Cerebellar cortex (tissue), 1 donor: ENCODE measurements at regions not wholly inside any gene's neighbourhood (a gene's known extent, or its start where the extent isn't known, plus 50 kb on each side); places are given as distances from the start of the nearest gene placed in this dataset.
"Not testable (repeated sequence)": the region's sequence is repeated elsewhere in the genome, so short reads cannot be mapped to it uniquely, and the experiment has no call there.

ENCODE experiments used
- DNase-seq: peaks from one replicate; pipeline ENCODE4 v3.0.0-alpha.2; 2015; ENCODE audit warnings: low spot score

GRCh38 chr2:128613876-128614275 lies 295.2 kb upstream of the HS6ST1 start:
- no peak for DNase-seq

GRCh38 chr2:128614907-128615306 lies 296.2 kb upstream of the HS6ST1 start:
- not testable (repeated sequence) for DNase-seq

GRCh38 chr2:128615571-128615970 lies 296.9 kb upstream of the HS6ST1 start:
- DNase-seq: no peak

- no peak for DNase-seq
Observed at GRCh38 chr2:128617029-128617590, 298.4 kb upstream of the HS6ST1 start.

GRCh38 chr2:128617661-128618060 lies 299.0 kb upstream of the HS6ST1 start:
- DNase-seq: no peak

GRCh38 chr2:128618642-128619041 lies 300.0 kb upstream of the HS6ST1 start:
- no peak for DNase-seq

- no peak for DNase-seq
Observed at GRCh38 chr2:128619471-128620325, 301.0 kb upstream of the HS6ST1 start.

- DNase-seq: no peak
Observed at GRCh38 chr2:128621074-128621473, 302.4 kb upstream of the HS6ST1 start.

GRCh38 chr2:128622371-128622770 lies 303.7 kb upstream of the HS6ST1 start:
- DNase-seq: no peak

- DNase-seq: no peak
Observed at GRCh38 chr2:128622955-128623620, 304.4 kb upstream of the HS6ST1 start.

- no peak for DNase-seq
Observed at GRCh38 chr2:128623776-128624761, 305.4 kb upstream of the HS6ST1 start.

GRCh38 chr2:128624956-128625355 lies 306.3 kb upstream of the HS6ST1 start:
- DNase-seq: no peak

GRCh38 chr2:128625421-128625820 lies 306.8 kb upstream of the HS6ST1 start:
- DNase-seq: no peak

- no peak for DNase-seq
Observed at GRCh38 chr2:128625963-128626759, 307.5 kb upstream of the HS6ST1 start.

- no peak for DNase-seq
Observed at GRCh38 chr2:128626760-128627511, 308.3 kb upstream of the HS6ST1 start.

GRCh38 chr2:128628206-128628605 lies 309.5 kb upstream of the HS6ST1 start:
- DNase-seq: peak; percentile 76

GRCh38 chr2:128628996-128629395 lies 310.3 kb upstream of the HS6ST1 start:
- DNase-seq: no peak

GRCh38 chr2:128630974-128631697 lies 312.5 kb upstream of the HS6ST1 start:
- no peak for DNase-seq

- DNase-seq: no peak
Observed at GRCh38 chr2:128631698-128632500, 313.2 kb upstream of the HS6ST1 start.
